Mammary epithelial cell (primary cell): ENCODE measurements at regions not wholly inside any gene's neighbourhood (a gene's known extent, or its start where the extent isn't known, plus 50 kb on each side); places are given as distances from the start of the nearest gene placed in this dataset.

ENCODE experiments used
- CTCF ChIP-seq, 2 donors: IDR thresholded peaks in 1 of 2; conservative IDR thresholded peaks in 1 of 2; 2 replicates each; pipeline ENCODE4 v1.5.1; 2011 to 2012; ENCODE audit warnings: inconsistent platforms in 2 of 2, low read length in 2 of 2, mild to moderate bottlenecking in 2 of 2, control low read depth in 1 of 2, low read depth in 1 of 2; ENCODE audit not compliant: insufficient read depth in 1 of 2; ENCODE audit errors: extremely low read depth in 1 of 2
- EZH2 ChIP-seq: IDR thresholded peaks from 2 replicates; pipeline ENCODE4 v1.6.1; 2012; ENCODE audit warnings: low read length, inconsistent platforms, borderline replicate concordance

GRCh38 chr1:169051171-169051570 is 55.3 kb upstream of the ATP1B1 start:
- TF ChIP-seq CTCF (conservative IDR thresholded peaks at IDR 0.05 in 1 of 2, IDR thresholded peaks at IDR 0.05 in 1 of 2; ENCODE audit: extremely low read depth in 1 of 2, insufficient read depth in 1 of 2, low read depth in 1 of 2, low read length in 2 of 2) (no peak), EZH2 (no peak)
